Thyroid gland (tissue), 4 donors: ENCODE measurements at regions not wholly inside any gene's neighbourhood (a gene's known extent, or its start where the extent isn't known, plus 50 kb on each side); places are given as distances from the start of the nearest gene placed in this dataset.

Experiments used
- CTCF ChIP-seq, 6 experiments: fragments of 200-600 bp in 3 of 6; fragments of 450-650 bp in 3 of 6; sonication (generic) in 3 of 6; IDR thresholded peaks; one replicate each; pipeline ENCODE4 v1.5.1; 2016 to 2019; ENCODE audit warnings: antibody characterized with exemption in 6 of 6, mild to moderate bottlenecking in 2 of 6, inconsistent platforms in 1 of 6, moderate library complexity in 1 of 6
- POLR2A ChIP-seq, 2 donors: fragments of 450-650 bp; IDR thresholded peaks; one replicate each; pipeline ENCODE4 v1.6.1; 2017; ENCODE audit warnings: antibody characterized with exemption in 2 of 2, mild to moderate bottlenecking in 2 of 2, moderate library complexity in 1 of 2

- no peak for TF ChIP-seq CTCF (IDR thresholded peaks at IDR 0.05)
- no peak for TF ChIP-seq POLR2A (IDR thresholded peaks at IDR 0.05)
These were observed 379.0 kb downstream of the THBS2 start for GRCh38 chr6:168874637-168875036.
